Muscle of leg (tissue), 3 donors: ENCODE measurements at regions not wholly inside any gene's neighbourhood (a gene's known extent, or its start where the extent isn't known, plus 50 kb on each side); places are given as distances from the start of the nearest gene placed in this dataset.
"Not testable (repeated sequence)": the region's sequence is repeated elsewhere in the genome, so short reads cannot be mapped to it uniquely, and the experiment has no call there.

Experiments used
- DNase-seq: peaks from one replicate; pipeline ENCODE4 v3.0.0; 2013
- H3K27ac ChIP-seq: one replicate; pipeline ENCODE4 v1.5.1; 2013; ENCODE audit warnings: mild to moderate bottlenecking, low read length, control low read depth
- H3K27me3 ChIP-seq: one replicate; pipeline ENCODE4 v1.6.1; 2013; ENCODE audit warnings: low read length; ENCODE audit not compliant: control insufficient read depth, insufficient read depth
- H3K36me3 ChIP-seq: one replicate; pipeline ENCODE4 v1.6.1; 2013; ENCODE audit warnings: low read length; ENCODE audit not compliant: control insufficient read depth, insufficient read depth
- H3K4me1 ChIP-seq: one replicate; pipeline ENCODE4 v1.6.1; 2013; ENCODE audit warnings: low read length; ENCODE audit not compliant: control insufficient read depth, insufficient read depth
- H3K4me3 ChIP-seq: one replicate; pipeline ENCODE4 v1.5.1; 2013; ENCODE audit warnings: low read length, control low read depth
- H3K9me3 ChIP-seq: replicated peaks from 2 replicates; pipeline ENCODE4 v1.6.1; 2013; ENCODE audit warnings: low read depth, low read length; ENCODE audit not compliant: control insufficient read depth
- WGBS: methylation state at CpG from one replicate; pipeline ENCODE4 v1.1.5; 2013; ENCODE audit warnings: missing lambda C conversion rate; ENCODE audit not compliant: insufficient coverage; 5-methylcytosine and 5-hydroxymethylcytosine counted together

DNA sequence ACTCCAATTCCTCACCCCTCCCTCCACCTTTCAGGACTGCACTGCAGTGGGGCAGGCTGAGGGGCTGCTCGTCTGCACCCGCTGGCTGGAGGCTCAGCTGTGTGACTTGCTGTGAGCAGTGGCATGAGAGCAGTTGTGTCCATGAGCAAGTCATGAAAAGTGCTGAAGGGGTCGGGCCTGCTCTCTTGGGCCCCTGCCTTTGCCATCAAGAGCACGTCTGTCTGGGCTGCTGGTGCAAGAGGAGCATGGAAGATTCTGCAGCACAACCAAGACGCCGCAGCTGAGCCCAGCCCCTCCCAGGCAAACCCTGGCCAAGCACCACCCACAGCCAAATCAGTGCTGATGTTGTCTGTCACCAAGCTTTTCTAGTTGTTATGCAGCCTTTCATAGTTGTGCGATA is 284.3 kb downstream of the TCERG1L start:
- H3K27me3 ChIP-seq, result peaks cover 12% of the 10 kb centered on the region
- 79% methylated on average over 6 of the region's 7 CpGs for WGBS
- H3K4me1 ChIP-seq, result no peaks in the 10 kb centered on the region
- H3K36me3 ChIP-seq, result no peaks in the 10 kb centered on the region
- H3K27ac ChIP-seq, result no peak overlapping the region
- no peak for DNase-seq
- no peak overlapping the region for H3K4me3 ChIP-seq
- H3K9me3 ChIP-seq, result no peaks in the 10 kb centered on the region

DNA sequence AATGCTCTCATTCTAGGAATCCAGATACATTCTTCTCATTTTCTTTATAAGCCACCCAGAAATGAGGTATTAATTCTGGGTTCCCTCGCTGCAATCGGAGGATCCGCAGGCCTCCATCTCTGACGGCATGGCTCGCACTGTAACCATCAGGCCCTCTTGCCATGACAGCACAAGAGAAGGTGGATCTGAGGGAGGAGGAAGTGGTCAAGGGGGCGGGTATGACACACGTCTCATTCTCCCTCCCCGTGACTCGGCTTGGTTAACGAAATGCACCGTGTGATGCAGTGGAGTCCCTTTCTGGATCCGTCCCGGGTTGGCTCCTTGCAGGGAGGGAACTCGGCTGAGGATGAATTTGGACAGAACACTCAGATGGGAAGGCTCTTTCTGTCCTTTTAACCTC is 280.2 kb downstream of the TCERG1L start:
- no peak for DNase-seq
- Histone ChIP-seq H3K36me3 (no peaks in the 10 kb centered on the region), H3K27me3 (peaks cover 14% of the 10 kb centered on the region), H3K4me1 (no peaks in the 10 kb centered on the region), H3K9me3 (no peaks in the 10 kb centered on the region), H3K4me3 (no peak overlapping the region), H3K27ac (no peak overlapping the region)
- WGBS, result 80% methylated on average over 10 of the region's 14 CpGs

GRCh38 chr10:131032329-131033165 is 279.0 kb downstream of the TCERG1L start:
- Histone ChIP-seq H3K27me3 (peaks cover 23% of the 10 kb centered on the region), H3K36me3 (no peaks in the 10 kb centered on the region), H3K4me3 (no peak overlapping the region), H3K9me3 (no peaks in the 10 kb centered on the region), H3K4me1 (no peaks in the 10 kb centered on the region), H3K27ac (no peak overlapping the region)
- DNase-seq, result no peak
- WGBS, result 88% methylated on average over 24 of the region's 26 CpGs

DNA sequence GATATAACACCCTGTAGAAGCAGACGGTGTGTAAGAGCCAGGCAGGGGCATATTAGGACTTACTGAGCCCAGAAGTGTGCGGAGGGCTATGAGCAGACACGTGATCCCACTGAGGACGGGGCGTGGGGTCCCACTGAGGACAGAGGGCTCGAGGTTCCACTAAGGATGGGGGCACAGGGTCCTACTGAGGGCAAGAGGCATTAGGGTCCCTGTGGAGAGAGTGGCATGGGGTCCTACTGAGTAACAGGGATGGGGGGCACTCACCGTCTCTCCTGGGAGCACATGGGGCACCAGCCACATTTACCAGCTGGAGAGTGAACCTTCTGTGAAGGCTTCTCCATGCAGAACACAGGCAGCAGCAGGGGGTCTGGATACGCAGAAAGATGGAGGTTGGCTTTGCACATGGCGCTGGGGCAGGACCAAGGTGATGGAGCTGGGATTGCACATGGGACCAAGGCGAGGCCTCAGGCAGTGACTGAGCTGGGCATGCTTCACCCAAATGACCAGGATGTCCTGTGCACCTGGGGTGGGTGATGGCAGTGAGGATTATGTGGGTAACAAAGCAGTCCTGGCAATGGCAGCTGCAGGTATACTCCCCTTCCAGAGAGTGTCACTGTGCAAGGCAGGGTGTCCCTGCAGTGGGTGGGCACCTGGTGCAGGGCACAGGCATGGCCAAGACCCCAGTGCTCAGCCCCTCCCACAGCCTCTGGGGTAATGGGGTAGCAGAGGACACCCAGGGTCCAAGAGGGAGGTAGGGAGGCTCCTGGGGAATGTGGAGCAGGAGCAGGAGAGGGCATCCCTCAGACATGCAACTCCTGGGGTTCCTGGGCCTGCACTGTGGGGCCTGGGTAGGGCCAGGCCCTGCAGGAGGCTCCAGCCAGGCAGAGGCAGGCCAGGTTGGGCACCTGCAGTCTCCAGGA is 278.1 kb downstream of the TCERG1L start:
- 70% methylated on average over 10 of the region's 10 CpGs for WGBS
- no peak for DNase-seq
- H3K36me3 ChIP-seq, result no peaks in the 10 kb centered on the region
- no peaks in the 10 kb centered on the region for H3K9me3 ChIP-seq
- H3K27me3 ChIP-seq, result peaks cover 24% of the 10 kb centered on the region
- H3K4me3 ChIP-seq, result no peak overlapping the region
- H3K4me1 ChIP-seq, result no peaks in the 10 kb centered on the region
- no peak overlapping the region for H3K27ac ChIP-seq

DNA sequence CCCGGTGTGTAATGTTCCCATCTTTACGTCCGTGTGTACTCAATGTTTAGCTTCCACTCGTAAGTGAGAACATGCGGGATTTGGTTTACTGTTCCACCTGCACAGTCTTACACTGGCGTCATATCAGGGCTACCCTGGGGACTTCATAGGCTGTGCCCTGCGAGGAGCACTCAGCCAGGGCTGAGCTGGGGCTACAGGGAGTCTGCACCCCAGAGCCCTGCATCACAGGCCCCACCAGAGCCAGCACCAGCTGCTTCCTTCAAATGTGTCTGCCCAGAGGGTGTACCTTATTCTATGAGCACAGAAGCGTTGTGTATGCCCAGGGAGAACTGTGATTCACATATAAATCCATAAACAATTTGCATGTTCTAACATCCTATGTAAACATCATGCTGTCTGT is 277.1 kb downstream of the TCERG1L start:
- 58% methylated on average over 7 of the region's 8 CpGs for WGBS
- Histone ChIP-seq H3K4me3 (no peak overlapping the region), H3K27ac (no peak overlapping the region), H3K27me3 (peaks cover 24% of the 10 kb centered on the region), H3K36me3 (no peaks in the 10 kb centered on the region), H3K4me1 (no peaks in the 10 kb centered on the region), H3K9me3 (no peaks in the 10 kb centered on the region)
- no peak for DNase-seq

DNA sequence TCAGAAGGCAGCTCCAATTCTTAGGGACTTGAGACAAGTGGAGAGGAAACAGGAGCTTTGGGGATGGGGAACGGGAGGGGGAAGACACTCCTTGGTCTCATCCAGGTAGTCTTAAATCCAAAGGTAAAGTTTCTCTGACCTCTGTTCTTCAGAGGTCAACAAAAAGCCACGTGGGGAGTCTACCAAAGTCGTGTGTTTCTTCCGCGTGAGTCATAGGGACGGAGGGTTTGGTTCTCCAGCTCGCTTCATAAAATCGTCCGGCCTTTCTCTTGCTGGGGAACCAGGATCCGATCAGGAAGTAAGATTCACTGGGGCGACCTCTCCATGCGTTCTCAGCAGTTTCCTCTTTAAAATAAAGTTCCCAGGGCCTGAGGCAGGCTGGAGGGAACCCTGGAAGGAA is 275.7 kb downstream of the TCERG1L start:
- no peak overlapping the region for H3K4me3 ChIP-seq
- H3K9me3 ChIP-seq, result no peaks in the 10 kb centered on the region
- no peaks in the 10 kb centered on the region for H3K36me3 ChIP-seq
- no peak for DNase-seq
- peaks cover 24% of the 10 kb centered on the region for H3K27me3 ChIP-seq
- no peak overlapping the region for H3K27ac ChIP-seq
- 39% methylated on average over 12 of the region's 12 CpGs for WGBS
- no peaks in the 10 kb centered on the region for H3K4me1 ChIP-seq

DNA sequence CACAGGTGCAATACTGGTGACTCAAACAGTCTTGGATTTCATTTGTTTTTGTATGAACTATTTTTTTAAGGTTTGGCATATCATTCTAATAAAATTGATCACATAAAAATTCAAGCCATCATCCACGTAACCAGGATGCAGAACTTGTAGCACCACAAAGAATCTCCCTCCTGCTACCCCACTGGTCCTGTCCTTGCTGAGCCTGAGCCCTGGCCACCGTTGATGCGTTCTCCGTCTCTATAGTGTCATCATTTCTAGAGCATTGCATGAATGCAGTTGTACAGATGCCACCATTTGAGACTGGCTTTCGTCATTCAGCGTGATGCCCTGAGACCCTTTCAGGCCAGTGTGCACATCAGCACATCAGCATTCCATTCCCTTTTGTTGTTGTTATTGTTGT is 273.5 kb downstream of the TCERG1L start:
- Histone ChIP-seq H3K9me3 (no peaks in the 10 kb centered on the region), H3K27ac (no peak overlapping the region), H3K27me3 (peaks cover 15% of the 10 kb centered on the region), H3K4me3 (no peak overlapping the region), H3K36me3 (no peaks in the 10 kb centered on the region), H3K4me1 (no peaks in the 10 kb centered on the region)
- WGBS, result 93% methylated on average over 4 of the region's 6 CpGs
- no peak for DNase-seq

- Histone ChIP-seq H3K4me3 (no peak overlapping the region), H3K9me3 (no peaks in the 10 kb centered on the region), H3K36me3 (no peaks in the 10 kb centered on the region), H3K27me3 (peaks cover 14% of the 10 kb centered on the region), H3K4me1 (no peaks in the 10 kb centered on the region), H3K27ac (no peak overlapping the region)
- no CpG with 5 or more reads among the region's 10 CpGs for WGBS
- no peak for DNase-seq
These were observed 270.5 kb downstream of the TCERG1L start for GRCh38 chr10:131041031-131041430.

DNA sequence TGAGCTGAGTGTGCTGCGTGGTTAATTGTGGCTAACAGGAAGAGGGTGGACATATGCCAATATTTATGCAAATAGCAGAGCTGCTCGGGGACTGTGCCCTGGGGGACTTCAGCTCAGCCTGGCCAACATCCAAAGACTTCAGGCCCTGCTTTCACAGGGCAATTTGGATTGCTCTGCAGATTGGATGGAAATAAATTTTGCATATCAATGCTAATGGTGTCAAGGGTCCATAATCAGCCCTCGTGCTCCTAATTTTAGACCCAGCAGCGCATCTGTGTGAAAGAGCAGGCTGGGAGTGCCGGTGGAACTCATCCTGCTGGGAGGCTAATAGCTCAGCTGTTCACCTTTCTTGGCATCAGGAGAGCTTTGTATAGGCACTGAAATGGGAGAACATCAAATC is 270.1 kb downstream of the TCERG1L start:
- H3K4me1 ChIP-seq, result no peaks in the 10 kb centered on the region
- H3K27me3 ChIP-seq, result peaks cover 14% of the 10 kb centered on the region
- H3K9me3 ChIP-seq, result no peaks in the 10 kb centered on the region
- peak; percentile 5 for DNase-seq
- H3K4me3 ChIP-seq, result no peak overlapping the region
- H3K36me3 ChIP-seq, result no peaks in the 10 kb centered on the region
- WGBS, result 58% methylated on average over 4 of the region's 5 CpGs
- no peak overlapping the region for H3K27ac ChIP-seq

DNA sequence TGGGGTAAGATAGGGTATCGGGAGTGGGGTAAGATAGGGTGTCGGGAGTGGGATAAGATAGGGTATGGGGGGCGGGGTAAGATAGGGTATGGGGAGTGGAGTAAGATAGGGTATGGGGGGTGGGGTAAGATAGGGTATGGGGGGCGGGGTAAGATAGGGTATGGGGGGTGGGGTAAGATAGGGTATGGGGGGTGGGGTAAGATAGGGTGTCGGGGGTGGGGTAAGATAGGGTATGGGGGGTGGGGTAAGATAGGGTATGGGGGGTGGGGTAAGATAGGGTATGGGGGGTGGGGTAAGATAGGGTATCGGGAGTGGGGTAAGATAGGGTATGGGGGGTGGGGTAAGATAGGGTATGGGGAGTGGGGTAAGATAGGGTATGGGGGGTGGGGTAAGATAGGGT is 269.5 kb downstream of the TCERG1L start:
- H3K27me3 ChIP-seq, result peaks cover 11% of the 10 kb centered on the region
- not testable (repeated sequence) for H3K4me3 ChIP-seq, H3K36me3 ChIP-seq, H3K27ac ChIP-seq, H3K9me3 ChIP-seq, H3K4me1 ChIP-seq, DNase-seq
- WGBS, result no CpG with 5 or more reads among the region's 6 CpGs
